SK-N-SH treated with all-trans-retinoic acid at 6 μM for 48 hours (cell line): ENCODE measurements at regions not wholly inside any gene's neighbourhood (a gene's known extent, or its start where the extent isn't known, plus 50 kb on each side); places are given as distances from the start of the nearest gene placed in this dataset.

ENCODE experiments used
- ARNTL ChIP-seq: fragments of 450-650 bp; formaldehyde crosslinking; IDR thresholded peaks from 2 replicates; pipeline ENCODE4 v1.5.0; 2020; ENCODE audit warnings: low read depth, mild to moderate bottlenecking, moderate library complexity, borderline replicate concordance
- CSDC2 ChIP-seq: fragments of 250-450 bp; sonication (Bioruptor Pico); IDR thresholded peaks from 2 replicates; pipeline ENCODE4 v1.5.0; 2020; ENCODE audit warnings: mild to moderate bottlenecking, moderate library complexity
- ESRRG ChIP-seq: fragments of 250-450 bp; sonication (Bioruptor Pico); IDR thresholded peaks from 2 replicates; pipeline ENCODE4 v1.6.1; 2021; ENCODE audit warnings: mild to moderate bottlenecking
- OSR1 ChIP-seq: fragments of 250-450 bp; sonication (Bioruptor Pico); IDR thresholded peaks from 2 replicates; pipeline ENCODE4 v1.8.0; 2022; ENCODE audit warnings: moderate library complexity, mild to moderate bottlenecking, inconsistent platforms
- PPARA ChIP-seq: fragments of 250-450 bp; sonication (Bioruptor Pico); IDR thresholded peaks from 2 replicates; pipeline ENCODE4 v1.5.0; 2020; ENCODE audit warnings: mild to moderate bottlenecking, borderline replicate concordance
- RARB ChIP-seq: fragments of 250-450 bp; sonication (Bioruptor Pico); IDR thresholded peaks from 2 replicates; pipeline ENCODE4 v1.8.0; 2021; ENCODE audit warnings: mild to moderate bottlenecking, moderate library complexity
- TOX ChIP-seq: fragments of 250-450 bp; sonication (Bioruptor Pico); IDR thresholded peaks from 2 replicates; pipeline ENCODE4 v1.8.0; 2021; ENCODE audit warnings: mild to moderate bottlenecking, moderate library complexity, borderline replicate concordance
- ZC3H10 ChIP-seq: fragments of 250-450 bp; sonication (Bioruptor Pico); IDR thresholded peaks from 2 replicates; pipeline ENCODE4 v1.5.1; 2021; ENCODE audit warnings: mild to moderate bottlenecking, moderate library complexity
- ZFP30 ChIP-seq: fragments of 450-650 bp; formaldehyde crosslinking; IDR thresholded peaks from 2 replicates; pipeline ENCODE4 v1.5.0; 2022; ENCODE audit warnings: mild to moderate bottlenecking, moderate library complexity
- ZNF8 ChIP-seq: fragments of 450-650 bp; formaldehyde crosslinking; IDR thresholded peaks from 2 replicates; pipeline ENCODE4 v1.5.0; 2020; ENCODE audit warnings: mild to moderate bottlenecking, moderate library complexity
- TF ChIP-seq, protein P1 (sequence below): fragments of 250-450 bp; sonication (Bioruptor Pico); IDR thresholded peaks from 2 replicates; pipeline ENCODE4 v1.8.0; 2020; ENCODE audit warnings: mild to moderate bottlenecking, moderate library complexity, borderline replicate concordance
- TF ChIP-seq, protein P2 (sequence below): fragments of 250-450 bp; sonication (Bioruptor Pico); IDR thresholded peaks from 2 replicates; pipeline ENCODE4 v1.5.1; 2020; ENCODE audit warnings: low read depth, mild to moderate bottlenecking, moderate library complexity
- TF ChIP-seq, protein P3 (sequence below): fragments of 250-450 bp; sonication (Bioruptor Pico); IDR thresholded peaks from 2 replicates; pipeline ENCODE4 v1.5.1; 2021; ENCODE audit warnings: mild to moderate bottlenecking, moderate library complexity

DNA sequence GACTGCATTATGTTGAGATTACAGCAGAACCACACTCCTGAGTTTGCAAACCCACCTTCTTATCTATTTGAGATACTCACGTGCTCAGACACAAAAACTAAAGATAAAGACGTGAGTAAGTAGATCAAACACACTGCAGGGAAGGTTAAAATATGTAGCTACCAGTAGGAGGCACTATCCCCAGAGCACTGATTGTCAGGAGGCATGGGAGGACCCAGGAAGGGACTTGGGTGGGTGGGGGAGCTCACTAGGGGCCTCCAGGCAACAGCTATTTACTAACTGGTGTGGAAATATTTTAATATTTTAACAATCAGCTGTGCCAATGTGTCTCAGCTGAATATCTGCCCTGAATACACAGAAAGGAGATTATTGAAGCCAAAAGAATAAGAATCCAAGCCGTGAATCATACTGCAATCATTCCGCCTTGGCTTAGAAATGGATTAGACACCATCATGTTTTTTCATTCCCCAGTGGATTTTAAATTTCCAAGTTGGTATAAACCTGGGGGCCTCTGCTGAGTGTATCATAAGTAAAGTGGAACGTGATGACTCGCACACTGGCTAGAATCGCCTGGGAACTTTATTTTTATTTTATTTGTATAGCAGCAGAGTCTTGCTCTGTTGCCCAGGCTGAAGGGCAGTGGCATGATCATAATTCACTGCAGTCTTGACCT is 73.2 kb upstream of the CACNA1A start:
- no peak for TF ChIP-seq ESRRG
- no peak for TF ChIP-seq CSDC2 (CRISPR knock-in tag)
- no peak for TF ChIP-seq ARNTL (CRISPR knock-in tag)
- no peak for TF ChIP-seq TOX (CRISPR knock-in tag)
- TF ChIP-seq ZFP30 (CRISPR knock-in tag), result no peak
- TF ChIP-seq RARB (CRISPR knock-in tag), result no peak
- TF ChIP-seq PPARA (CRISPR knock-in tag), result no peak
- no peak for TF ChIP-seq ZNF8 (CRISPR knock-in tag)
- no peak for TF ChIP-seq OSR1
- TF ChIP-seq, protein P1, sequence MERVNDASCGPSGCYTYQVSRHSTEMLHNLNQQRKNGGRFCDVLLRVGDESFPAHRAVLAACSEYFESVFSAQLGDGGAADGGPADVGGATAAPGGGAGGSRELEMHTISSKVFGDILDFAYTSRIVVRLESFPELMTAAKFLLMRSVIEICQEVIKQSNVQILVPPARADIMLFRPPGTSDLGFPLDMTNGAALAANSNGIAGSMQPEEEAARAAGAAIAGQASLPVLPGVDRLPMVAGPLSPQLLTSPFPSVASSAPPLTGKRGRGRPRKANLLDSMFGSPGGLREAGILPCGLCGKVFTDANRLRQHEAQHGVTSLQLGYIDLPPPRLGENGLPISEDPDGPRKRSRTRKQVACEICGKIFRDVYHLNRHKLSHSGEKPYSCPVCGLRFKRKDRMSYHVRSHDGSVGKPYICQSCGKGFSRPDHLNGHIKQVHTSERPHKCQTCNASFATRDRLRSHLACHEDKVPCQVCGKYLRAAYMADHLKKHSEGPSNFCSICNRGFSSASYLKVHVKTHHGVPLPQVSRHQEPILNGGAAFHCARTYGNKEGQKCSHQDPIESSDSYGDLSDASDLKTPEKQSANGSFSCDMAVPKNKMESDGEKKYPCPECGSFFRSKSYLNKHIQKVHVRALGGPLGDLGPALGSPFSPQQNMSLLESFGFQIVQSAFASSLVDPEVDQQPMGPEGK (CRISPR knock-in tag), result no peak
- TF ChIP-seq, protein P2, sequence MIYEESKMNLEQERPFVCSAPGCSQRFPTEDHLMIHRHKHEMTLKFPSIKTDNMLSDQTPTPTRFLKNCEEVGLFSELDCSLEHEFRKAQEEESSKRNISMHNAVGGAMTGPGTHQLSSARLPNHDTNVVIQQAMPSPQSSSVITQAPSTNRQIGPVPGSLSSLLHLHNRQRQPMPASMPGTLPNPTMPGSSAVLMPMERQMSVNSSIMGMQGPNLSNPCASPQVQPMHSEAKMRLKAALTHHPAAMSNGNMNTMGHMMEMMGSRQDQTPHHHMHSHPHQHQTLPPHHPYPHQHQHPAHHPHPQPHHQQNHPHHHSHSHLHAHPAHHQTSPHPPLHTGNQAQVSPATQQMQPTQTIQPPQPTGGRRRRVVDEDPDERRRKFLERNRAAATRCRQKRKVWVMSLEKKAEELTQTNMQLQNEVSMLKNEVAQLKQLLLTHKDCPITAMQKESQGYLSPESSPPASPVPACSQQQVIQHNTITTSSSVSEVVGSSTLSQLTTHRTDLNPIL (CRISPR knock-in tag), result no peak
- TF ChIP-seq ZC3H10 (CRISPR knock-in tag), result no peak
- TF ChIP-seq, protein P3, sequence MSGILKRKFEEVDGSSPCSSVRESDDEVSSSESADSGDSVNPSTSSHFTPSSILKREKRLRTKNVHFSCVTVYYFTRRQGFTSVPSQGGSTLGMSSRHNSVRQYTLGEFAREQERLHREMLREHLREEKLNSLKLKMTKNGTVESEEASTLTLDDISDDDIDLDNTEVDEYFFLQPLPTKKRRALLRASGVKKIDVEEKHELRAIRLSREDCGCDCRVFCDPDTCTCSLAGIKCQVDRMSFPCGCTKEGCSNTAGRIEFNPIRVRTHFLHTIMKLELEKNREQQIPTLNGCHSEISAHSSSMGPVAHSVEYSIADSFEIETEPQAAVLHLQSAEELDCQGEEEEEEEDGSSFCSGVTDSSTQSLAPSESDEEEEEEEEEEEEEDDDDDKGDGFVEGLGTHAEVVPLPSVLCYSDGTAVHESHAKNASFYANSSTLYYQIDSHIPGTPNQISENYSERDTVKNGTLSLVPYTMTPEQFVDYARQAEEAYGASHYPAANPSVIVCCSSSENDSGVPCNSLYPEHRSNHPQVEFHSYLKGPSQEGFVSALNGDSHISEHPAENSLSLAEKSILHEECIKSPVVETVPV (CRISPR knock-in tag), result no peak
